ENCODE measurements at regions not wholly inside any gene's neighbourhood (a gene's known extent, or its start where the extent isn't known, plus 50 kb on each side); places are given as distances from the start of the nearest gene placed in this dataset.

- TF ChIP-seq CTCF (IDR thresholded peaks at IDR 0.05) (no peak), ZFX (IDR thresholded peaks at IDR 0.05; ENCODE audit: borderline replicate concordance) (no peak)
These were observed 366.4 kb downstream of the PSAT1 start for GRCh38 chr9:78663369-78663768.

All from 22Rv1 (cell line).